K562 (cell line): ENCODE measurements at regions not wholly inside any gene's neighbourhood (a gene's known extent, or its start where the extent isn't known, plus 50 kb on each side); places are given as distances from the start of the nearest gene placed in this dataset.

Experiments used
- CHD2 ChIP-seq: IDR thresholded peaks from 2 replicates; pipeline ENCODE4 v1.6.1; 2011; ENCODE audit warnings: low read depth, low read length
- JUND ChIP-seq, 2 experiments: IDR thresholded peaks; 2 replicates in 1 of 2; 3 replicates in 1 of 2; pipeline ENCODE4 v1.6.1; 2011; ENCODE audit warnings: borderline replicate concordance in 2 of 2, low read depth in 2 of 2, low read length in 2 of 2, improper control_type of control experiment in 1 of 2, missing biosample characterization in 1 of 2, missing genetic modification characterization in 1 of 2, missing genetic modification reagents in 1 of 2
- SMAD3 ChIP-seq: fragments of 450-650 bp; formaldehyde crosslinking; conservative IDR thresholded peaks from 2 replicates; pipeline ENCODE4 v1.4.0; 2020; ENCODE audit warnings: mild to moderate bottlenecking

DNA sequence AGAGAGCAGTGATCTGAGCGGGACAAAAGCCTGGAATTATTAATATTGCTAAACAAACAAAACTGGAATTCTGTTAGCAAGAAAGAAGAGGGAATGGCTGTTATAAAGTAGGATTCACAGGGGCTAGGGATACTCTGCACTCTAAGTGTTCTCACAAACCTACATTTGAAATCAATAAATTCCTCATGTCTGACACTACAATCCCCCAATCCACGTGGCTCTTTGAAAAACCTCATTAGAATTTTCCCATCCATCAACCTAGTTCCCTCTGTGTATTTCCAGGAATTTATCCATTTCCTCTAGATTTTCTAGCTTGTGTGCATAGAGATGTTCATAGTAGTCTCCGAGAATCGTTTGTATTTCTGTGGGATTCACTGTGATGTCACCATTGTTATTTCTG is 307.5 kb downstream of the RBM26 start:
- TF ChIP-seq CHD2 (no peak), SMAD3 (CRISPR knock-in tag) (no peak), JUND (IDR thresholded peaks at IDR 0.05; ENCODE audit: borderline replicate concordance, low read depth, low read length) (no peak), JUND (tag; IDR thresholded peaks at IDR 0.05; ENCODE audit: borderline replicate concordance, low read depth, low read length) (no peak)
